ENCODE measurements at regions not wholly inside any gene's neighbourhood (a gene's known extent, or its start where the extent isn't known, plus 50 kb on each side); places are given as distances from the start of the nearest gene placed in this dataset.
A peak's percentile ranks its signal among the peaks of the same experiment; 100 is the strongest.

GRCh38 chr6:1015825-1016224, 296.1 kb upstream of the FOXQ1 start:
- TF ChIP-seq MXI1 (IDR thresholded peaks at IDR 0.05; ENCODE audit: low read depth, low read length) (no peak), TAF1 (IDR thresholded peaks at IDR 0.05; ENCODE audit: borderline replicate concordance, low read depth, low read length) (no peak), PKNOX1 (IDR thresholded peaks at IDR 0.05) (no peak), SPI1 (IDR thresholded peaks at IDR 0.05; ENCODE audit: borderline replicate concordance, insufficient read depth, low read depth, low read length) (no peak), FOXM1 (IDR thresholded peaks at IDR 0.05; ENCODE audit: low read depth, low read length) (no peak), TARDBP (IDR thresholded peaks at IDR 0.05; ENCODE audit: borderline replicate concordance) (no peak), ZBTB11 (CRISPR knock-in tag; IDR thresholded peaks at IDR 0.05) (no peak), POLR2A (IDR thresholded peaks at IDR 0.05; ENCODE audit: low read depth, low read length) (no peak), CTCF (IDR thresholded peaks at IDR 0.05 in 2 of 3, conservative IDR thresholded peaks at IDR 0.05 in 1 of 3; ENCODE audit: control insufficient read depth in 2 of 3, extremely low read depth in 1 of 3, insufficient read depth in 1 of 3, low read depth in 3 of 3, low read length in 3 of 3) (peak in 2 of 3 experiments; percentile 12 to 15; a peak in 2 of 6 replicates), CHD2 (IDR thresholded peaks at IDR 0.05; ENCODE audit: borderline replicate concordance, low read depth, low read length) (no peak)

Data from GM12878 (cell line).